GM21423 (cell line): ENCODE measurements at regions not wholly inside any gene's neighbourhood (a gene's known extent, or its start where the extent isn't known, plus 50 kb on each side); places are given as distances from the start of the nearest gene placed in this dataset.

Experiments
- ATAC-seq: cut with Tn5 transposase; IDR thresholded peaks from one replicate; pipeline ENCODE4 v1.9.1; 2021; ENCODE audit warnings: mild to moderate bottlenecking, moderate library complexity; ENCODE audit not compliant: unreplicated experiment

GRCh38 chr2:7209757-7210555 is 292.7 kb downstream of the RNF144A start:
- no peak for ATAC-seq

- ATAC-seq, result no peak
Measured at GRCh38 chr2:7210712-7211111, 293.5 kb downstream of the RNF144A start.

GRCh38 chr2:7225848-7226247 is 308.6 kb downstream of the RNF144A start:
- ATAC-seq, result no peak

GRCh38 chr2:7226501-7226900 is 309.3 kb downstream of the RNF144A start:
- no peak for ATAC-seq

GRCh38 chr2:7233126-7233525 is 315.9 kb downstream of the RNF144A start:
- ATAC-seq, result no peak

GRCh38 chr2:7237466-7237865 is 320.3 kb downstream of the RNF144A start:
- ATAC-seq, result no peak

GRCh38 chr2:7239078-7239477 is 321.9 kb downstream of the RNF144A start:
- no peak for ATAC-seq

GRCh38 chr2:7241041-7241745 is 324.0 kb downstream of the RNF144A start:
- ATAC-seq, result no peak

- no peak for ATAC-seq
Measured at GRCh38 chr2:7242189-7242867, 325.1 kb downstream of the RNF144A start.

- ATAC-seq, result no peak
Measured at GRCh38 chr2:7243276-7243675, 326.1 kb downstream of the RNF144A start.

- ATAC-seq, result no peak
Measured at GRCh38 chr2:7256377-7256776, 339.2 kb downstream of the RNF144A start.

- ATAC-seq, result no peak
Measured at GRCh38 chr2:7262727-7263126, 345.5 kb downstream of the RNF144A start.

- no peak for ATAC-seq
Measured at GRCh38 chr2:7264791-7265190, 347.6 kb downstream of the RNF144A start.

- no peak for ATAC-seq
Measured at GRCh38 chr2:7265286-7265685, 348.1 kb downstream of the RNF144A start.

- ATAC-seq, result no peak
Measured at GRCh38 chr2:7269106-7269643, 352.0 kb downstream of the RNF144A start.

- no peak for ATAC-seq
Measured at GRCh38 chr2:7270011-7270431, 352.8 kb downstream of the RNF144A start.

- ATAC-seq, result no peak
Measured at GRCh38 chr2:7272210-7272609, 355.0 kb downstream of the RNF144A start.

GRCh38 chr2:7278984-7279383 is 361.8 kb downstream of the RNF144A start:
- no peak for ATAC-seq

- no peak for ATAC-seq
Measured at GRCh38 chr2:7279421-7279949, 362.3 kb downstream of the RNF144A start.

- no peak for ATAC-seq
Measured at GRCh38 chr2:7280790-7281189, 363.6 kb downstream of the RNF144A start.
